ENCODE measurements at regions not wholly inside any gene's neighbourhood (a gene's known extent, or its start where the extent isn't known, plus 50 kb on each side); places are given as distances from the start of the nearest gene placed in this dataset.
"Not testable (repeated sequence)": the region's sequence is repeated elsewhere in the genome, so short reads cannot be mapped to it uniquely, and the experiment has no call there.

GRCh38 chr5:11392-11791, 80.6 kb upstream of the PLEKHG4B start:
- not testable (repeated sequence) for DNase-seq (ENCODE audit: low spot score); FAIRE-seq

- FAIRE-seq (no peak), DNase-seq (ENCODE audit: low spot score) (peak; percentile 46)
Observed at GRCh38 chr5:11898-12297, 80.1 kb upstream of the PLEKHG4B start.

- DNase-seq (ENCODE audit: low spot score) (no peak), FAIRE-seq (no peak)
Observed at GRCh38 chr5:13234-13633, 78.7 kb upstream of the PLEKHG4B start.

GRCh38 chr5:14676-15075, 77.3 kb upstream of the PLEKHG4B start:
- not testable (repeated sequence) for FAIRE-seq

GRCh38 chr5:20276-20675, 71.7 kb upstream of the PLEKHG4B start:
- DNase-seq (ENCODE audit: low spot score); FAIRE-seq: not testable (repeated sequence)

More at GRCh38 chr5:14676-15075, 77.3 kb upstream of the PLEKHG4B start:
- DNase-seq (ENCODE audit: low spot score) = not testable (repeated sequence)

GRCh38 chr5:21654-22233, 70.2 kb upstream of the PLEKHG4B start:
- FAIRE-seq (no peak), DNase-seq (ENCODE audit: low spot score) (peak; percentile 59)

GRCh38 chr5:23907-24306, 68.1 kb upstream of the PLEKHG4B start:
- not testable (repeated sequence) for DNase-seq (ENCODE audit: low spot score); FAIRE-seq

GRCh38 chr5:25067-25466, 66.9 kb upstream of the PLEKHG4B start:
- FAIRE-seq; DNase-seq (ENCODE audit: low spot score): not testable (repeated sequence)

GRCh38 chr5:30131-30530, 61.8 kb upstream of the PLEKHG4B start:
- no peak for FAIRE-seq
- no peak for DNase-seq (ENCODE audit: low spot score)

- not testable (repeated sequence) for FAIRE-seq; DNase-seq (ENCODE audit: low spot score)
Observed at GRCh38 chr5:30556-30955, 61.4 kb upstream of the PLEKHG4B start.

- FAIRE-seq (no peak), DNase-seq (ENCODE audit: low spot score) (no peak)
Observed at GRCh38 chr5:32165-32564, 59.8 kb upstream of the PLEKHG4B start.

GRCh38 chr5:35521-35920, 56.4 kb upstream of the PLEKHG4B start:
- DNase-seq (ENCODE audit: low spot score); FAIRE-seq: not testable (repeated sequence)

GRCh38 chr5:37207-37606, 54.8 kb upstream of the PLEKHG4B start:
- FAIRE-seq; DNase-seq (ENCODE audit: low spot score): not testable (repeated sequence)

GRCh38 chr5:39979-40583, 51.9 kb upstream of the PLEKHG4B start:
- DNase-seq (ENCODE audit: low spot score) (no peak), FAIRE-seq (no peak)

Measured in urothelium cell line (cell line).